Endothelial cell of umbilical vein (primary cell): ENCODE measurements at regions not wholly inside any gene's neighbourhood (a gene's known extent, or its start where the extent isn't known, plus 50 kb on each side); places are given as distances from the start of the nearest gene placed in this dataset.

Source experiments
- BruUV-seq: library from RNA; stranded (reverse); fragments of 400-500 nt; replicated peaks from 2 replicates; lab custom pipeline; 2021; lab: Mats Ljungman, UMichigan
- CTCF ChIA-PET: fragments of 300-600, 350-600 bp; sonication (Branson Sonifier 250); formaldehyde crosslinking; loops from one replicate; lab custom pipeline; 2021; ENCODE audit warnings: antibody characterized with exemption, inconsistent platforms; lab: Charles Lee
- POLR2A ChIA-PET: fragments of 300-600, 350-600 bp; sonication (Branson Sonifier 250); formaldehyde crosslinking; loops from one replicate; lab custom pipeline; 2021; ENCODE audit warnings: antibody characterized with exemption, inconsistent platforms; lab: Charles Lee
- DNase-seq: peaks from one replicate; pipeline ENCODE4 v3.0.0-alpha.2; 2011; ENCODE audit warnings: low read depth, low spot score
- FAIRE-seq: peaks from 2 replicates; lab custom pipeline; 2011; peaks lifted over from hg19 to GRCh38; lab: Jason Lieb, UNC
- H2AFZ ChIP-seq: 2 replicates; pipeline ENCODE4 v1.6.0; 2012; ENCODE audit warnings: low read depth, low read length, control low read depth, inconsistent platforms
- H3K27ac ChIP-seq: 2 replicates; pipeline ENCODE4 v1.5.1; 2011; ENCODE audit warnings: low read depth, mild to moderate bottlenecking, control low read depth, low read length, moderate library complexity; ENCODE audit not compliant: insufficient read depth
- H3K27me3 ChIP-seq, 2 experiments: 2 replicates each; pipeline versions ENCODE4 v1.6.0 to v1.6.1; 2011; ENCODE audit warnings: low read length in 2 of 2, mixed read lengths in 1 of 2; ENCODE audit not compliant: control insufficient read depth in 2 of 2, insufficient read depth in 2 of 2
- H3K36me3 ChIP-seq, 2 experiments: 2 replicates in 1 of 2; 3 replicates in 1 of 2; pipeline ENCODE4 v1.5.1; 2011; ENCODE audit warnings: low read length in 2 of 2, mild to moderate bottlenecking in 1 of 2, moderate library complexity in 1 of 2; ENCODE audit not compliant: control insufficient read depth in 2 of 2, insufficient read depth in 2 of 2; ENCODE audit errors: extremely low read depth in 1 of 2
- H3K4me1 ChIP-seq: 3 replicates; pipeline ENCODE4 v1.5.1; 2011; ENCODE audit warnings: mild to moderate bottlenecking, low read length; ENCODE audit not compliant: control insufficient read depth, insufficient read depth; ENCODE audit errors: extremely low read depth
- H3K4me2 ChIP-seq: 2 replicates; pipeline ENCODE4 v1.6.1; 2011; ENCODE audit warnings: low read length, control low read depth, mixed read lengths; ENCODE audit not compliant: insufficient read depth
- H3K4me3 ChIP-seq, 3 experiments: fragments of 200-600 bp in 1 of 3; sonication (generic), shearing (Covaris generic) in 1 of 3; replicated peaks in 1 of 3; 2 replicates each; pipeline ENCODE4 v1.5.1; 2011 to 2016; ENCODE audit warnings: control low read depth in 3 of 3, low read length in 3 of 3, mild to moderate bottlenecking in 2 of 3, inconsistent platforms in 1 of 3, low read depth in 1 of 3, moderate library complexity in 1 of 3; ENCODE audit not compliant: insufficient read depth in 1 of 3
- H3K79me2 ChIP-seq: 2 replicates; pipeline ENCODE4 v1.6.0; 2012; ENCODE audit warnings: low read length, inconsistent platforms; ENCODE audit not compliant: control insufficient read depth, insufficient read depth
- H3K9ac ChIP-seq: replicated peaks from 2 replicates; pipeline ENCODE3; 2011; ENCODE audit warnings: low read length, control low read depth; ENCODE audit not compliant: insufficient read depth; ENCODE audit errors: extremely low read depth
- H3K9me1 ChIP-seq: replicated peaks from 3 replicates; pipeline ENCODE4 v1.6.0; 2011; ENCODE audit warnings: mild to moderate bottlenecking, low read length; ENCODE audit not compliant: control insufficient read depth, insufficient read depth; ENCODE audit errors: extremely low read depth
- H3K9me3 ChIP-seq: replicated peaks from 2 replicates; pipeline ENCODE4 v1.5.1; 2012; ENCODE audit warnings: low read length, inconsistent platforms; ENCODE audit not compliant: control insufficient read depth, insufficient read depth
- H4K20me1 ChIP-seq: replicated peaks from 2 replicates; pipeline ENCODE3; 2011; ENCODE audit warnings: mild to moderate bottlenecking, low read length; ENCODE audit not compliant: control insufficient read depth, insufficient read depth; ENCODE audit errors: extremely low read depth
- EZH2 ChIP-seq: IDR thresholded peaks from 2 replicates; pipeline ENCODE4 v1.6.1; 2012; ENCODE audit warnings: borderline replicate concordance, low read depth, mild to moderate bottlenecking, moderate library complexity, low read length, inconsistent platforms; ENCODE audit not compliant: severe bottlenecking
- FOS ChIP-seq: IDR thresholded peaks from 2 replicates; pipeline ENCODE4 v1.6.1; 2011; ENCODE audit warnings: mild to moderate bottlenecking, low read length, moderate library complexity, borderline replicate concordance; ENCODE audit not compliant: insufficient read depth
- GATA2 ChIP-seq: IDR thresholded peaks from 2 replicates; pipeline ENCODE4 v1.7.0; 2011; ENCODE audit warnings: low read depth, mild to moderate bottlenecking, moderate library complexity, mixed read lengths, low read length; ENCODE audit not compliant: insufficient read length, insufficient read depth
- JUN ChIP-seq: IDR thresholded peaks from 2 replicates; pipeline ENCODE4 v1.6.1; 2011; ENCODE audit warnings: borderline replicate concordance, low read depth; ENCODE audit not compliant: insufficient read length, insufficient read depth
- MYC ChIP-seq: IDR thresholded peaks from one replicate; pipeline ENCODE4 v1.6.1; 2011; ENCODE audit warnings: mild to moderate bottlenecking, low read depth, low read length
- POLR2A ChIP-seq: IDR thresholded peaks from 2 replicates; pipeline ENCODE4 v1.6.1; 2012; ENCODE audit warnings: low read depth, mild to moderate bottlenecking, control low read depth, low read length
- POLR2AphosphoS5 ChIP-seq: IDR thresholded peaks from 2 replicates; pipeline ENCODE4 v1.6.1; 2012; ENCODE audit warnings: low read depth, mild to moderate bottlenecking, control low read depth, low read length, moderate library complexity; ENCODE audit not compliant: insufficient read depth
- dilution Hi-C: fragments of 300-500 bp; cut with MboI; formaldehyde crosslinking; loops from one replicate; pipeline ENCODE4 v1.15.0; 2019; ENCODE audit warnings: low sequenced_read_pairs; ENCODE audit not compliant: extremely low pct_ligation_motif_present
- intact Hi-C: fragments of 100-400 bp; cut with micrococcal nuclease; formaldehyde crosslinking; loops from one replicate; pipeline ENCODE4 v1.10.0; 2022
- TF ChIP-seq, protein P1 (sequence below): IDR thresholded peaks from 2 replicates; pipeline ENCODE4 v1.6.1; 2011; ENCODE audit not compliant: insufficient read depth, insufficient read length
- TF ChIP-seq, protein P2 (sequence below), 2 donors: IDR thresholded peaks; 1 replicate in 1 of 2; 2 replicates in 1 of 2; pipeline ENCODE4 v1.5.1; 2011; ENCODE audit warnings: low read length in 2 of 2, mild to moderate bottlenecking in 2 of 2, moderate library complexity in 2 of 2, control low read depth in 1 of 2, inconsistent platforms in 1 of 2, low read depth in 1 of 2; ENCODE audit not compliant: insufficient read depth in 1 of 2; ENCODE audit errors: extremely low read depth in 1 of 2

DNA sequence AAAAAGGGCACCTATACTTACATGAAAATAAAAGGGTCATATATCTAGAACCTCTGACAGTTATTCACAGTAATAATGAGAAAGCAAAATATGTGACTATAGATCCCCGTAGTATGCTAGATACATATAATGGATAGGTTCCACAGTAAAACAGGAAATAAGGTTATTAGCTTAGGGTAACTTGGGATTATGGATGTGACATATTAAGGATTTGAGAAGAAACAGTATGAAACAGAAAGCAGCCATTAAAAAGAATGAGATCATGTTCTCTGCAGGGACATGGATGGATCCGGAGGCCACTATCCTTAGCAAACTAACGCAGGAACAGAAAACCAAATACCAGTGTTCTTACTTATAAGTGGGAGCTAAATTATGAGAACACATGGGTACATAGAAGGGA lies 1547.3 kb downstream of the BRINP3 start:
- no peaks in the 10 kb centered on the region for H4K20me1 ChIP-seq
- no peaks in the 10 kb centered on the region for H3K9me1 ChIP-seq
- no peak overlapping the region for H3K27ac ChIP-seq
- no peak overlapping the region for H3K4me3 ChIP-seq
- H3K79me2 ChIP-seq: no peaks in the 10 kb centered on the region
- TF ChIP-seq, protein P1, sequence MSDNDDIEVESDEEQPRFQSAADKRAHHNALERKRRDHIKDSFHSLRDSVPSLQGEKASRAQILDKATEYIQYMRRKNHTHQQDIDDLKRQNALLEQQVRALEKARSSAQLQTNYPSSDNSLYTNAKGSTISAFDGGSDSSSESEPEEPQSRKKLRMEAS: no peak
- TF ChIP-seq JUN (no peak), FOS (no peak), POLR2A (no peak), MYC (no peak), GATA2 (no peak), POLR2AphosphoS5 (no peak), EZH2 (no peak)
- TF ChIP-seq, protein P2, sequence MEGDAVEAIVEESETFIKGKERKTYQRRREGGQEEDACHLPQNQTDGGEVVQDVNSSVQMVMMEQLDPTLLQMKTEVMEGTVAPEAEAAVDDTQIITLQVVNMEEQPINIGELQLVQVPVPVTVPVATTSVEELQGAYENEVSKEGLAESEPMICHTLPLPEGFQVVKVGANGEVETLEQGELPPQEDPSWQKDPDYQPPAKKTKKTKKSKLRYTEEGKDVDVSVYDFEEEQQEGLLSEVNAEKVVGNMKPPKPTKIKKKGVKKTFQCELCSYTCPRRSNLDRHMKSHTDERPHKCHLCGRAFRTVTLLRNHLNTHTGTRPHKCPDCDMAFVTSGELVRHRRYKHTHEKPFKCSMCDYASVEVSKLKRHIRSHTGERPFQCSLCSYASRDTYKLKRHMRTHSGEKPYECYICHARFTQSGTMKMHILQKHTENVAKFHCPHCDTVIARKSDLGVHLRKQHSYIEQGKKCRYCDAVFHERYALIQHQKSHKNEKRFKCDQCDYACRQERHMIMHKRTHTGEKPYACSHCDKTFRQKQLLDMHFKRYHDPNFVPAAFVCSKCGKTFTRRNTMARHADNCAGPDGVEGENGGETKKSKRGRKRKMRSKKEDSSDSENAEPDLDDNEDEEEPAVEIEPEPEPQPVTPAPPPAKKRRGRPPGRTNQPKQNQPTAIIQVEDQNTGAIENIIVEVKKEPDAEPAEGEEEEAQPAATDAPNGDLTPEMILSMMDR (IDR thresholded peaks at IDR 0.05; ENCODE audit: extremely low read depth in 1 of 2, insufficient read depth in 1 of 2, low read depth in 1 of 2, low read length in 2 of 2): no peak
- no peak overlapping the region for H2AFZ ChIP-seq
- ChIA-PET POLR2A (no interaction called here), CTCF (interaction anchor here (1.0 kb wide), 1 partner anchor 9 kb away, joined by 5 read pairs; no protein-coding TSS in a partner anchor)
- no peaks in the 10 kb centered on the region for H3K36me3 ChIP-seq
- no TSS peak for BruUV-seq
- dilution Hi-C loops: no loop called here
- H3K27me3 ChIP-seq: no peaks in the 10 kb centered on the region
- no peaks in the 10 kb centered on the region for H3K4me1 ChIP-seq
- intact Hi-C loops: loop anchor here (10.0 kb wide), 1 partner anchor 446 kb away; no protein-coding TSS in a partner anchor
- DNase-seq (no peak), FAIRE-seq (no peak)
- H3K4me2 ChIP-seq: no peak overlapping the region
- H3K9ac ChIP-seq: no peak overlapping the region
- no peaks in the 10 kb centered on the region for H3K9me3 ChIP-seq
